Endothelial cell (in vitro differentiated cells): ENCODE measurements at regions not wholly inside any gene's neighbourhood (a gene's known extent, or its start where the extent isn't known, plus 50 kb on each side); places are given as distances from the start of the nearest gene placed in this dataset.

Experiments
- DNase-seq: peaks from one replicate; pipeline ENCODE4 v3.0.0; 2021; ENCODE audit warnings: low spot score
- H3K27ac Mint-ChIP-seq: one replicate; pipeline ENCODE4 v1.8.0; 2021; ENCODE audit warnings: mixed read lengths, inconsistent platforms; ENCODE audit not compliant: unreplicated experiment
- H3K27me3 Mint-ChIP-seq: one replicate; pipeline ENCODE4 v1.8.0; 2021; ENCODE audit warnings: mild to moderate bottlenecking, moderate library complexity, mixed read lengths, inconsistent platforms; ENCODE audit not compliant: unreplicated experiment
- H3K36me3 Mint-ChIP-seq: one replicate; pipeline ENCODE4 v1.8.0; 2021; ENCODE audit warnings: mild to moderate bottlenecking, low read depth, mixed read lengths, inconsistent platforms; ENCODE audit not compliant: unreplicated experiment
- H3K4me1 Mint-ChIP-seq: one replicate; pipeline ENCODE4 v1.8.0; 2021; ENCODE audit warnings: mild to moderate bottlenecking, mixed read lengths, inconsistent platforms; ENCODE audit not compliant: unreplicated experiment
- H3K4me3 Mint-ChIP-seq: one replicate; pipeline ENCODE4 v1.8.0; 2021; ENCODE audit warnings: mild to moderate bottlenecking, mixed read lengths, inconsistent platforms; ENCODE audit not compliant: unreplicated experiment
- H3K9me3 Mint-ChIP-seq: one replicate; pipeline ENCODE4 v1.8.0; 2021; ENCODE audit warnings: mixed read lengths, inconsistent platforms; ENCODE audit not compliant: unreplicated experiment
- CTCF ChIP-seq: fragments of 200-600 bp; sonication (generic); IDR thresholded peaks from one replicate; pipeline ENCODE4 v1.5.0; 2021; ENCODE audit warnings: antibody characterized with exemption; ENCODE audit not compliant: unreplicated experiment

- Mint-ChIP-seq H3K9me3 (no peaks in the 10 kb centered on the region), H3K4me1 (no peaks in the 10 kb centered on the region), H3K27ac (no peak overlapping the region), H3K4me3 (no peak overlapping the region), H3K27me3 (no peaks in the 10 kb centered on the region), H3K36me3 (no peaks in the 10 kb centered on the region)
- DNase-seq: no peak
- no peak for TF ChIP-seq CTCF
Observed at GRCh38 chr10:128837478-128837877, 629.6 kb upstream of the MGMT start.

- DNase-seq: no peak
- TF ChIP-seq CTCF: no peak
- no peak overlapping the region for H3K4me3 Mint-ChIP-seq
- no peaks in the 10 kb centered on the region for H3K9me3 Mint-ChIP-seq
- H3K27me3 Mint-ChIP-seq: no peaks in the 10 kb centered on the region
- H3K27ac Mint-ChIP-seq: no peak overlapping the region
- H3K36me3 Mint-ChIP-seq: no peaks in the 10 kb centered on the region
- H3K4me1 Mint-ChIP-seq: no peaks in the 10 kb centered on the region
Observed at GRCh38 chr10:128839134-128839533, 627.9 kb upstream of the MGMT start.

GRCh38 chr10:128839701-128840100 lies 627.3 kb upstream of the MGMT start:
- Mint-ChIP-seq H3K36me3 (no peaks in the 10 kb centered on the region), H3K9me3 (no peaks in the 10 kb centered on the region), H3K4me1 (no peaks in the 10 kb centered on the region), H3K4me3 (no peak overlapping the region), H3K27ac (no peak overlapping the region), H3K27me3 (no peaks in the 10 kb centered on the region)
- DNase-seq: no peak
- no peak for TF ChIP-seq CTCF

- TF ChIP-seq CTCF: peak; percentile 23
- H3K36me3 Mint-ChIP-seq: no peaks in the 10 kb centered on the region
- H3K9me3 Mint-ChIP-seq: no peaks in the 10 kb centered on the region
- no peaks in the 10 kb centered on the region for H3K27me3 Mint-ChIP-seq
- DNase-seq: no peak
- no peak overlapping the region for H3K27ac Mint-ChIP-seq
- no peak overlapping the region for H3K4me3 Mint-ChIP-seq
- H3K4me1 Mint-ChIP-seq: no peaks in the 10 kb centered on the region
Observed at GRCh38 chr10:128843972-128844371, 623.1 kb upstream of the MGMT start.

GRCh38 chr10:128846927-128847326 lies 620.1 kb upstream of the MGMT start:
- no peaks in the 10 kb centered on the region for H3K4me1 Mint-ChIP-seq
- H3K27me3 Mint-ChIP-seq: peaks cover 6% of the 10 kb centered on the region
- H3K36me3 Mint-ChIP-seq: no peaks in the 10 kb centered on the region
- no peak overlapping the region for H3K27ac Mint-ChIP-seq
- no peak for TF ChIP-seq CTCF
- H3K4me3 Mint-ChIP-seq: no peak overlapping the region
- no peak for DNase-seq
- no peaks in the 10 kb centered on the region for H3K9me3 Mint-ChIP-seq
